Gastrocnemius medialis (tissue), 4 donors: ENCODE measurements at regions not wholly inside any gene's neighbourhood (a gene's known extent, or its start where the extent isn't known, plus 50 kb on each side); places are given as distances from the start of the nearest gene placed in this dataset.

Source experiments
- POLR2A ChIP-seq, 2 donors: fragments of 450-650 bp; IDR thresholded peaks; one replicate each; pipeline ENCODE4 v1.6.1; 2017; ENCODE audit warnings: antibody characterized with exemption in 2 of 2, mild to moderate bottlenecking in 2 of 2, moderate library complexity in 2 of 2
- TF ChIP-seq, protein P1 (sequence below), 5 experiments: fragments of 450-650 bp in 3 of 5; fragments of 200-600 bp in 2 of 5; sonication (generic) in 2 of 5; IDR thresholded peaks in 4 of 5; conservative IDR thresholded peaks in 1 of 5; 1 replicate in 4 of 5; 2 replicates in 1 of 5; pipeline ENCODE4 v1.5.1; 2016 to 2019; ENCODE audit warnings: antibody characterized with exemption in 5 of 5, mild to moderate bottlenecking in 3 of 5, moderate library complexity in 3 of 5

DNA sequence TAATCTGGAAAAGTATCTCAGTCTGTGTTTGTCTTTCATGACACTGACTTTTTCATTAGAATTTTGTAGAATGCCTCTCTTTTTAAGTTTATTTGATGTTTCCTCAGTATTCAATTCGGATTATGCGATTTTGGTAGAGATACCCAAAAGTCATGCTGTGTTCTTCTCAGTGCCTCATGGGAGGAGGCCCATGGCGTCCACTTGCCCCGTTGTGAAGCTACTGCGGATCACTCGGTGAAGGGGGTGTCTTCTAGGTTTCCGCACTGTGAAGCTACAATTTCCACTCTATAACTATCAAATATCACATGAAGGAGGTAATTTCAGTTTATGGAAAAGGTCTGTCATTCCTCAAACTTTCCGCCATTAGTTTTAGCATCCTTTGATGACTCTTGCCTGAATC is 794.0 kb downstream of the TBC1D22A start:
- TF ChIP-seq, protein P1, sequence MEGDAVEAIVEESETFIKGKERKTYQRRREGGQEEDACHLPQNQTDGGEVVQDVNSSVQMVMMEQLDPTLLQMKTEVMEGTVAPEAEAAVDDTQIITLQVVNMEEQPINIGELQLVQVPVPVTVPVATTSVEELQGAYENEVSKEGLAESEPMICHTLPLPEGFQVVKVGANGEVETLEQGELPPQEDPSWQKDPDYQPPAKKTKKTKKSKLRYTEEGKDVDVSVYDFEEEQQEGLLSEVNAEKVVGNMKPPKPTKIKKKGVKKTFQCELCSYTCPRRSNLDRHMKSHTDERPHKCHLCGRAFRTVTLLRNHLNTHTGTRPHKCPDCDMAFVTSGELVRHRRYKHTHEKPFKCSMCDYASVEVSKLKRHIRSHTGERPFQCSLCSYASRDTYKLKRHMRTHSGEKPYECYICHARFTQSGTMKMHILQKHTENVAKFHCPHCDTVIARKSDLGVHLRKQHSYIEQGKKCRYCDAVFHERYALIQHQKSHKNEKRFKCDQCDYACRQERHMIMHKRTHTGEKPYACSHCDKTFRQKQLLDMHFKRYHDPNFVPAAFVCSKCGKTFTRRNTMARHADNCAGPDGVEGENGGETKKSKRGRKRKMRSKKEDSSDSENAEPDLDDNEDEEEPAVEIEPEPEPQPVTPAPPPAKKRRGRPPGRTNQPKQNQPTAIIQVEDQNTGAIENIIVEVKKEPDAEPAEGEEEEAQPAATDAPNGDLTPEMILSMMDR (IDR thresholded peaks at IDR 0.05 in 4 of 5, conservative IDR thresholded peaks at IDR 0.05 in 1 of 5) = no peak
- TF ChIP-seq POLR2A (IDR thresholded peaks at IDR 0.05) = no peak
